Right lobe of liver (tissue), 4 donors: ENCODE measurements at regions not wholly inside any gene's neighbourhood (a gene's known extent, or its start where the extent isn't known, plus 50 kb on each side); places are given as distances from the start of the nearest gene placed in this dataset.

Experiments
- POLR2A ChIP-seq: fragments of 450-650 bp; IDR thresholded peaks from one replicate; pipeline ENCODE4 v1.6.1; 2017; ENCODE audit warnings: antibody characterized with exemption, mild to moderate bottlenecking
- TF ChIP-seq, protein P1 (sequence below), 4 donors: fragments of 200-600 bp in 3 of 4; fragments of 450-650 bp in 1 of 4; IDR thresholded peaks; one replicate each; pipeline versions ENCODE4 v1.5.1 to v1.8.0; 2016 to 2022; ENCODE audit warnings: antibody characterized with exemption in 4 of 4, mild to moderate bottlenecking in 2 of 4
- donor health status: DM: no; HTN: no; CAD: no.
- donor health status: DM: no; HTN: no; CAD: no.
- donor health status: DM: no; HTN: yes; CAD: no.

DNA sequence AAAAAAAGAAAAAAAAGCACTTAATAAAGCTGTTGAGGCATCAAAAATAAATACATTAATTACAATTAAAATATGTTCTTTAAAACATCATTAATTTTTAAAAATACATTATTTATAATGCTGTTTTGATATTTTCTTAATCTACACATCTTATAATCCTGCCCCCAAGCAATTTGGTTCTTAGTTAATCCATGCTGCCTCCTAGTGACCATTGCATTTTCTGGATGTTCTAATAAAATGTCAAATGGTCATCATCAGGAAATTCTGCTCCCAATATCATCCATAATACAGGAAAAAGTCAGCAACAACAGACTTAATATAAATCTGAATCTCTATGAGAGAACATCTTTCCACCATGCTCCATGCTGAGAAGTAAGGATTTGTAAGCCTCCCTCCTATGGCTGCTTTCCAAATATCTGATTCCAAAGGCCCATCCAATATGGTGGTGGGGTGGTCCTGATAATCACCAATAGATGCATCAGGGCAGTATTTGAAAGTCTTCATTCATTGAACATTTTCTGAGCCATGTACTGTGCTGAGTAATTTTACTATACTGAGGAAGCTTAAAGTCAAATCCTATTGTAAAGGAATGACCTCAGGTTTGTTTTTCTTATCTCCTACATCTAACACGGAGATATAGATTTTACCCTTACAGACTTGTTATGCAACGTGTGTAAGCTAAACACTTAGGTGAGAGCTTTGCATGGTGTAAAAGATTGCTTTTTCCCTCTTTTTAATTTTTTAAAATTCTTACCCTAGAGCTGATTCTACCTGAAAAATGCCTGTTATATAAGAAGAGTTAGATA, 124.7 kb upstream of the BMAL1 start:
- TF ChIP-seq, protein P1, sequence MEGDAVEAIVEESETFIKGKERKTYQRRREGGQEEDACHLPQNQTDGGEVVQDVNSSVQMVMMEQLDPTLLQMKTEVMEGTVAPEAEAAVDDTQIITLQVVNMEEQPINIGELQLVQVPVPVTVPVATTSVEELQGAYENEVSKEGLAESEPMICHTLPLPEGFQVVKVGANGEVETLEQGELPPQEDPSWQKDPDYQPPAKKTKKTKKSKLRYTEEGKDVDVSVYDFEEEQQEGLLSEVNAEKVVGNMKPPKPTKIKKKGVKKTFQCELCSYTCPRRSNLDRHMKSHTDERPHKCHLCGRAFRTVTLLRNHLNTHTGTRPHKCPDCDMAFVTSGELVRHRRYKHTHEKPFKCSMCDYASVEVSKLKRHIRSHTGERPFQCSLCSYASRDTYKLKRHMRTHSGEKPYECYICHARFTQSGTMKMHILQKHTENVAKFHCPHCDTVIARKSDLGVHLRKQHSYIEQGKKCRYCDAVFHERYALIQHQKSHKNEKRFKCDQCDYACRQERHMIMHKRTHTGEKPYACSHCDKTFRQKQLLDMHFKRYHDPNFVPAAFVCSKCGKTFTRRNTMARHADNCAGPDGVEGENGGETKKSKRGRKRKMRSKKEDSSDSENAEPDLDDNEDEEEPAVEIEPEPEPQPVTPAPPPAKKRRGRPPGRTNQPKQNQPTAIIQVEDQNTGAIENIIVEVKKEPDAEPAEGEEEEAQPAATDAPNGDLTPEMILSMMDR (IDR thresholded peaks at IDR 0.05): peak; percentile 33 to 50 (median 44)
- no peak for TF ChIP-seq POLR2A
